Suprapubic skin (tissue), 4 donors: ENCODE measurements at regions not wholly inside any gene's neighbourhood (a gene's known extent, or its start where the extent isn't known, plus 50 kb on each side); places are given as distances from the start of the nearest gene placed in this dataset.

Source experiments
- DNase-seq, 2 donors: peaks; one replicate each; pipeline ENCODE4 v3.0.0-alpha.2; 2019; ENCODE audit warnings: low spot score in 2 of 2
- H3K27ac ChIP-seq: fragments of 200-600 bp; sonication (generic); one replicate; pipeline ENCODE4 v1.5.1; 2019
- H3K27me3 ChIP-seq: fragments of 200-600 bp; sonication (generic); one replicate; pipeline ENCODE4 v1.5.1; 2019
- H3K36me3 ChIP-seq: fragments of 200-600 bp; sonication (generic); one replicate; pipeline ENCODE4 v1.5.1; 2019
- H3K4me1 ChIP-seq: fragments of 200-600 bp; sonication (generic); one replicate; pipeline ENCODE4 v1.5.1; 2019
- H3K4me3 ChIP-seq: fragments of 200-600 bp; sonication (generic); one replicate; pipeline ENCODE4 v1.5.1; 2019; ENCODE audit warnings: mild to moderate bottlenecking
- H3K9me3 ChIP-seq: fragments of 200-600 bp; sonication (generic); one replicate; pipeline ENCODE4 v1.5.1; 2019
- EP300 ChIP-seq: sonication (generic); formaldehyde crosslinking; IDR thresholded peaks from one replicate; pipeline ENCODE4 v1.6.1; 2017; ENCODE audit warnings: antibody characterized with exemption
- POLR2A ChIP-seq, 2 donors: fragments of 450-650 bp; IDR thresholded peaks; one replicate each; pipeline ENCODE4 v1.6.1; 2017; ENCODE audit warnings: antibody characterized with exemption in 2 of 2, mild to moderate bottlenecking in 2 of 2, moderate library complexity in 2 of 2
- POLR2AphosphoS5 ChIP-seq, 3 donors: sonication (generic); formaldehyde crosslinking; IDR thresholded peaks; one replicate each; pipeline ENCODE4 v1.6.1; 2017; ENCODE audit warnings: antibody characterized with exemption in 3 of 3
- WGBS: methylation state at CpG from one replicate; pipeline ENCODE4 v1.1.5; 2018; 5-methylcytosine and 5-hydroxymethylcytosine counted together
- TF ChIP-seq, protein P1 (sequence below), 2 donors: fragments of 200-600 bp in 1 of 2; fragments of 450-650 bp in 1 of 2; sonication (generic) in 1 of 2; IDR thresholded peaks; one replicate each; pipeline ENCODE4 v1.5.1; 2016 to 2019; ENCODE audit warnings: antibody characterized with exemption in 2 of 2, mild to moderate bottlenecking in 1 of 2, moderate library complexity in 1 of 2

DNA sequence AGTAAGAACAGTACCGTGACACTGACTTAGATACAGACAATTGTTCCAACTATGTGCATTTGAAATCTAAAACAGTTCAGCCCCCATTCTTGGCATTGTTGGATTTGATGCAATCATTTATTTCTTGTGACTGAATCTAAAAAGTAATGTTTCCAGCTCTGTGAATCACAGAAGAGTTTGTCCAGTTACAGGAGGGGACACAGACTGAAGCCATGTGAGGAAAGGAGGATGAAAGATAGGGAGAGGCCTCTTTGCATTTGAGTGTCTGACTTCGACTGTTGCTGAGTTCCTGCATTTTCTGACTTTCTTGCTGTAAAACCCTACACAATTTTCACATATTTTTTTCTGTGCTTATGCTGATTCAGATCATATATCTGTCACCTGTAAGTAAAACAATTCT, 179.3 kb upstream of the PCDH17 start:
- no peak overlapping the region for H3K4me3 ChIP-seq
- H3K9me3 ChIP-seq = peaks cover 5% of the 10 kb centered on the region
- H3K27me3 ChIP-seq = no peaks in the 10 kb centered on the region
- H3K36me3 ChIP-seq = no peaks in the 10 kb centered on the region
- H3K27ac ChIP-seq = no peak overlapping the region
- no peak for DNase-seq
- 55% methylated on average over 2 of the region's 2 CpGs for WGBS
- no peak for TF ChIP-seq EP300
- no peak for TF ChIP-seq POLR2AphosphoS5 (IDR thresholded peaks at IDR 0.05)
- TF ChIP-seq, protein P1, sequence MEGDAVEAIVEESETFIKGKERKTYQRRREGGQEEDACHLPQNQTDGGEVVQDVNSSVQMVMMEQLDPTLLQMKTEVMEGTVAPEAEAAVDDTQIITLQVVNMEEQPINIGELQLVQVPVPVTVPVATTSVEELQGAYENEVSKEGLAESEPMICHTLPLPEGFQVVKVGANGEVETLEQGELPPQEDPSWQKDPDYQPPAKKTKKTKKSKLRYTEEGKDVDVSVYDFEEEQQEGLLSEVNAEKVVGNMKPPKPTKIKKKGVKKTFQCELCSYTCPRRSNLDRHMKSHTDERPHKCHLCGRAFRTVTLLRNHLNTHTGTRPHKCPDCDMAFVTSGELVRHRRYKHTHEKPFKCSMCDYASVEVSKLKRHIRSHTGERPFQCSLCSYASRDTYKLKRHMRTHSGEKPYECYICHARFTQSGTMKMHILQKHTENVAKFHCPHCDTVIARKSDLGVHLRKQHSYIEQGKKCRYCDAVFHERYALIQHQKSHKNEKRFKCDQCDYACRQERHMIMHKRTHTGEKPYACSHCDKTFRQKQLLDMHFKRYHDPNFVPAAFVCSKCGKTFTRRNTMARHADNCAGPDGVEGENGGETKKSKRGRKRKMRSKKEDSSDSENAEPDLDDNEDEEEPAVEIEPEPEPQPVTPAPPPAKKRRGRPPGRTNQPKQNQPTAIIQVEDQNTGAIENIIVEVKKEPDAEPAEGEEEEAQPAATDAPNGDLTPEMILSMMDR (IDR thresholded peaks at IDR 0.05) = no peak
- no peak for TF ChIP-seq POLR2A (IDR thresholded peaks at IDR 0.05)
- no peaks in the 10 kb centered on the region for H3K4me1 ChIP-seq

DNA sequence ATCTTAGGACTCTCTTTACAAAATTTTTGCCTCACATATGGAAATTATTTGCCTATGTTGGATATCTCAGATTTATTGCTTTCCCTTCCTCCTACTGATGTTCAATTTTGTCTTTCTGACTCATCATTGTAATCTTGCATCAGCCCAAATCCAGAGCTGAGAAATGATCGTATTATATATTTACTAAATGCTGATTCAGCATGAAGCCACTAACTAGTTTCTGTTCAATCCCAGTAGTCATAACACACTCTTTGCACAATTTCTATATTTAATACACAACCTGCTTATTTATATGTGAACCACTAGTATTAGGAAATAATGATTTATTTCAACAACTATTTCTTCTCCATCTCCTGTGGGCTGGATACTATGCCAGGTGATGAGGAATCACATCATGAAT, 161.1 kb upstream of the PCDH17 start:
- Histone ChIP-seq H3K4me3 (no peak overlapping the region), H3K27ac (no peak overlapping the region), H3K4me1 (no peaks in the 10 kb centered on the region), H3K27me3 (no peaks in the 10 kb centered on the region), H3K9me3 (no peaks in the 10 kb centered on the region), H3K36me3 (no peaks in the 10 kb centered on the region)
- no peak for DNase-seq
- WGBS = 57% methylated on average over 1 of the region's 1 CpG
- TF ChIP-seq POLR2A (IDR thresholded peaks at IDR 0.05) (no peak), POLR2AphosphoS5 (IDR thresholded peaks at IDR 0.05) (no peak), EP300 (no peak)
- TF ChIP-seq, protein P1 (IDR thresholded peaks at IDR 0.05) = no peak

DNA sequence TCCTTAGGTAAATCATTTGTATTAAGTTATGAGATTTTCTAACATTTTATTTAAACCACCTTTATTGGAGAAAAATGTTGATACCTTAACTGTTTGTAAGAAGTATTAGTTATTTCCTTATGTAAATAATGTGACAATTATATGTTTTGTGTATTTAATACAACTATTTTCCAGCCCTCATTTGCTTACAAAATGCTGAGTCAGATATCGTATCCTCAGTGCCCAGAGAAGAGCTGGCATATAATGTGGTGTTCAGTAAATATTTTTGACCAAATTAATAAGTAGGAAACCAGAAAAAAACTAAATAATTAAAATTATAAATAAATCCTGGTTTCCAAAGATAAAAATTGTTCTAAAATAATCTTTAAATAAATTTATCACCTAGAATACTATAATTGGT, 140.2 kb upstream of the PCDH17 start:
- Histone ChIP-seq H3K4me1 (no peaks in the 10 kb centered on the region), H3K27me3 (no peaks in the 10 kb centered on the region), H3K36me3 (no peaks in the 10 kb centered on the region), H3K9me3 (no peaks in the 10 kb centered on the region), H3K27ac (no peak overlapping the region), H3K4me3 (no peak overlapping the region)
- no peak for DNase-seq
- WGBS = 88% methylated on average over 1 of the region's 1 CpG
- no peak for TF ChIP-seq POLR2A (IDR thresholded peaks at IDR 0.05)
- no peak for TF ChIP-seq EP300
- no peak for TF ChIP-seq POLR2AphosphoS5 (IDR thresholded peaks at IDR 0.05)
- TF ChIP-seq, protein P1 (IDR thresholded peaks at IDR 0.05) = no peak

DNA sequence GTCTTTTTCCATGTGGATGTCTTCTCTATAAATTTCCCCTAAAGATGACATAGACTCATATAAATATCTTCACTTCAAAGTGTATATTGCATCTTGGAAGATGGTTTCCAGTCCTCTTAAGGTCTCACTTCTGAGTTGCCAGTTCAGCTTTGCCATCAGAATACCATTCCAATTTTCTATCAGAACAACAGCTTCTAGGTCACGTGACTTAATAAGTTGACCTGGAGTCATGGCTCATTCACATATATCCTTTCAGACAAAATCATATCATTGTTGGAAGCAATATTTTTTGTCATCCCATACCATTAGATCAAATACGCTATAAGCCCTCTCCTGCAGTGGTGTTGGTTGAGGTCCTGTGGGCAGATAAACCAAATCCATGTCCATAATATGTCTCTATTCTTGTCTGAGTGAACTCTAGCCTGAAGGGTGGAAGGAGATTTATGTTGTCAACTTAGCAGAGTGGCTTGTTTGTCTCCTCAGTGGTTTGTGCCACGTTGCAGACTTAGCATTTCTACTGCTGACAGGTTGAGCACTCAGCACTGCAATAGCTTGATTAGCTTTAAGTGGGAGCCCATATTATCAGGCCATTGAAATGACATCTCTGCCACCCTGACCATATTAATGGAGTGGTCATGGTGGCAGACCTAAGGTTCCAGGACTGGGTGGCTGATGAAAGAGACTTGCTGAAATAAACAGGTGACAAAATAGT, 123.6 kb upstream of the PCDH17 start:
- TF ChIP-seq POLR2AphosphoS5 (IDR thresholded peaks at IDR 0.05) = no peak
- no peak for TF ChIP-seq EP300
- no peak for TF ChIP-seq POLR2A (IDR thresholded peaks at IDR 0.05)
- TF ChIP-seq, protein P1 (IDR thresholded peaks at IDR 0.05) = no peak
- no peaks in the 10 kb centered on the region for H3K4me1 ChIP-seq
- H3K36me3 ChIP-seq = no peaks in the 10 kb centered on the region
- 74% methylated on average over 3 of the region's 3 CpGs for WGBS
- H3K4me3 ChIP-seq = no peak overlapping the region
- H3K27me3 ChIP-seq = no peaks in the 10 kb centered on the region
- no peaks in the 10 kb centered on the region for H3K9me3 ChIP-seq
- no peak overlapping the region for H3K27ac ChIP-seq
- no peak for DNase-seq

DNA sequence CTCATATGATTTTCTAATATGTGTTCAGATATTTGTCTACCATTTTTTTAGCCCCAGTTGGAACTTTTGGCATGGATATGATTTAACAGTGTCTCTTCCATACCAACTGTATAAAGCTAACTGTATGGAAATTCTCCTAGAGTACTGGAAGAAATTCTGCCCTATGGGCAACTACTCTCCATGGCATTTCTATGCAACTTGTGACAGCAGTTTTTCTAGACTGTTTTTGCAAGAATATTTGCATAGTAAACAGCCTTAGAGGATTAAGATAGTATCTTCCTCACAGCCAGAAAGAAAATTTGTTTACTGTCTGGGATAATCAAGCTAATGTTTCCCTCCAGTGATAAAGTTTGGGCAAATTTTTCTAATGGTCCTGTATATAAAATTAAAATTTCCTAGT, 119.9 kb upstream of the PCDH17 start:
- H3K27ac ChIP-seq = no peak overlapping the region
- no peak for DNase-seq
- no peaks in the 10 kb centered on the region for H3K36me3 ChIP-seq
- TF ChIP-seq EP300 (no peak), POLR2AphosphoS5 (IDR thresholded peaks at IDR 0.05) (no peak), POLR2A (IDR thresholded peaks at IDR 0.05) (no peak)
- TF ChIP-seq, protein P1 (IDR thresholded peaks at IDR 0.05) = no peak
- H3K9me3 ChIP-seq = no peaks in the 10 kb centered on the region
- H3K4me3 ChIP-seq = no peak overlapping the region
- H3K4me1 ChIP-seq = no peaks in the 10 kb centered on the region
- no peaks in the 10 kb centered on the region for H3K27me3 ChIP-seq
